DND-41 (cell line): ENCODE measurements at regions not wholly inside any gene's neighbourhood (a gene's known extent, or its start where the extent isn't known, plus 50 kb on each side); places are given as distances from the start of the nearest gene placed in this dataset.

Experiments used
- EZH2 ChIP-seq: IDR thresholded peaks from 3 replicates; pipeline ENCODE4 v1.6.1; 2012; ENCODE audit warnings: borderline replicate concordance, low read depth, mild to moderate bottlenecking, moderate library complexity, low read length, inconsistent platforms; ENCODE audit not compliant: severe bottlenecking
- TF ChIP-seq, protein P1 (sequence below): IDR thresholded peaks from 2 replicates; pipeline ENCODE4 v1.5.1; 2012; ENCODE audit warnings: borderline replicate concordance, low read length, moderate library complexity, mild to moderate bottlenecking; ENCODE audit not compliant: poor library complexity, severe bottlenecking; ENCODE audit errors: extremely low read depth

- TF ChIP-seq, protein P1, sequence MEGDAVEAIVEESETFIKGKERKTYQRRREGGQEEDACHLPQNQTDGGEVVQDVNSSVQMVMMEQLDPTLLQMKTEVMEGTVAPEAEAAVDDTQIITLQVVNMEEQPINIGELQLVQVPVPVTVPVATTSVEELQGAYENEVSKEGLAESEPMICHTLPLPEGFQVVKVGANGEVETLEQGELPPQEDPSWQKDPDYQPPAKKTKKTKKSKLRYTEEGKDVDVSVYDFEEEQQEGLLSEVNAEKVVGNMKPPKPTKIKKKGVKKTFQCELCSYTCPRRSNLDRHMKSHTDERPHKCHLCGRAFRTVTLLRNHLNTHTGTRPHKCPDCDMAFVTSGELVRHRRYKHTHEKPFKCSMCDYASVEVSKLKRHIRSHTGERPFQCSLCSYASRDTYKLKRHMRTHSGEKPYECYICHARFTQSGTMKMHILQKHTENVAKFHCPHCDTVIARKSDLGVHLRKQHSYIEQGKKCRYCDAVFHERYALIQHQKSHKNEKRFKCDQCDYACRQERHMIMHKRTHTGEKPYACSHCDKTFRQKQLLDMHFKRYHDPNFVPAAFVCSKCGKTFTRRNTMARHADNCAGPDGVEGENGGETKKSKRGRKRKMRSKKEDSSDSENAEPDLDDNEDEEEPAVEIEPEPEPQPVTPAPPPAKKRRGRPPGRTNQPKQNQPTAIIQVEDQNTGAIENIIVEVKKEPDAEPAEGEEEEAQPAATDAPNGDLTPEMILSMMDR = no peak
- TF ChIP-seq EZH2 = no peak
These were observed 140.2 kb downstream of the CYB561 start for GRCh38 chr17:63305857-63306256.
